Cardiac fibroblast (primary cell): ENCODE measurements at regions not wholly inside any gene's neighbourhood (a gene's known extent, or its start where the extent isn't known, plus 50 kb on each side); places are given as distances from the start of the nearest gene placed in this dataset.

Source experiments
- DNase-seq, 2 donors: peaks; one replicate each; pipeline versions ENCODE4 v3.0.0 to v3.0.0-alpha.2; 2010; ENCODE audit warnings: low read depth in 2 of 2
- H3K4me3 ChIP-seq, 2 donors: replicated peaks in 1 of 2; 1 replicate in 1 of 2; 2 replicates in 1 of 2; pipeline ENCODE4 v1.5.1; 2011; ENCODE audit warnings: low read depth in 2 of 2, low read length in 2 of 2, mild to moderate bottlenecking in 2 of 2, moderate library complexity in 1 of 2
- CTCF ChIP-seq: IDR thresholded peaks from one replicate; pipeline ENCODE4 v1.5.1; 2011; ENCODE audit warnings: low read depth, mild to moderate bottlenecking, low read length, inconsistent platforms

- DNase-seq = no peak
- H3K4me3 ChIP-seq = no peak overlapping the region
- no peak for TF ChIP-seq CTCF
Observed at GRCh38 chr6:21990577-21990976, 306.3 kb downstream of the PRL start.

DNA sequence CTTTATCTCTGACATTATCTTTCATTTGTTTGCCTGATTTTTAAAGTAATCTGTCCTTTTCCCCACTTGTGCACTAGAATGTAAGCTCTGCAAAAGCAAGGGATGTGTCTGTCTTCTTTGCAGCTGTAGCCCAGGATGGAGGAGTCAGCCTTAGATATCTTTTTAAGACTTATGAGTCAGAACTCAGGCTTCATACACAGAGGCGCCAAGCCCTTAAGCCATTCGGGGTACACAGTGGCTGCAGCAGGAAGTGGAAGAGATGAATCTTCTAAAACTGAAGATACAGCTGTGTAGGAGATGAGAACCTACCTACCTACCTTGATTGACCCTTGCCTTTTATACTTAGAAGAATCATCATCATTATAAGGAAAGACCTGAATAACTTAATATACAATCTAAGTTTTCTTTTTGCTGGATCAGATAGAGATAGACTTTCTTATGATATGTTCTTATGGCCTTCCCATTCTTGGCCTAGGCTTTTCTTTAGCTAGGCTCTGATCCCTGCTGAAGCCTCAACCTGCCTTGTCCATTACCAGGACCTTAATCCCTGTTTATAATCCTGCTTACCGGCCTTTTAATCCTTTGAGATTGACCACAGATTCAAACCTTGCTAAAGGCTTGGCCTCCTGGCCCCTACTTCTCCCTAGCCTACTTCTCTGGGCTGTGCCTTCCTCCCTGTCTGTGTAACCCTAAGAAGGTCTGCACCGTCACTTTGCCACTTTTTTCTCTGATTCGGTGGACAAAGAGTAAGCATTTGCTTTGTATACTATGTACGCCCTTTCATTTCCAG lies 304.5 kb downstream of the PRL start:
- DNase-seq = peak; percentile 67 to 74
- no peak overlapping the region for H3K4me3 ChIP-seq
- TF ChIP-seq CTCF = no peak

- no peak overlapping the region for H3K4me3 ChIP-seq
- DNase-seq = no peak
- no peak for TF ChIP-seq CTCF
Observed at GRCh38 chr6:21993841-21994240, 303.0 kb downstream of the PRL start.

GRCh38 chr6:21994821-21995220 lies 302.0 kb downstream of the PRL start:
- no peak for DNase-seq
- TF ChIP-seq CTCF = no peak
- H3K4me3 ChIP-seq = no peak overlapping the region

DNA sequence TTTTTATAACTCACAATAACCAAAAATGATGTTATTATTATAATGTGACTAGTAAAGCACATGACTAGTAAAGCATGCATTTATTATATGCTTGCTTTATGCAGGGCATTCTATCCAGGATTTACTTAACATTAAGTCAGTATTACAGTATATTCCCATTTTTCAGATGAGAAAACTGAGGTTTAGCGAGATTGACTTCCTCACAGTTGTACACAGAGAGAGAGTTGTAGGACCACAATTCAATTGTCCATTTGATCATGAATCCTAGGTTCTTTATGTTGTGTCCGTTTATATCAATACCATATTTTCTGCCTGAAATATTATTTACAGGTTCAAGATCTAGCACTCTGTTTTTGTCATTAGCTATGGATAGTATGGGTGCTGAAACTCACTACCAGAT lies 301.5 kb downstream of the PRL start:
- no peak for DNase-seq
- no peak overlapping the region for H3K4me3 ChIP-seq
- no peak for TF ChIP-seq CTCF

- no peak overlapping the region for H3K4me3 ChIP-seq
- DNase-seq = no peak
- TF ChIP-seq CTCF = no peak
Observed at GRCh38 chr6:21996425-21997118, 300.3 kb downstream of the PRL start.
